Stimulated activated CD4-positive, alpha-beta T cell treated with anti-CD3 and anti-CD28 coated beads, Interleukin-4, amount 100 ng/mL, for 24 hours (primary cell): ENCODE measurements at regions not wholly inside any gene's neighbourhood (a gene's known extent, or its start where the extent isn't known, plus 50 kb on each side); places are given as distances from the start of the nearest gene placed in this dataset.
"Not testable (repeated sequence)": the region's sequence is repeated elsewhere in the genome, so short reads cannot be mapped to it uniquely, and the experiment has no call there.

Source experiments
- DNase-seq: peaks from one replicate; pipeline ENCODE4 v3.0.0-alpha.2; 2020

DNA sequence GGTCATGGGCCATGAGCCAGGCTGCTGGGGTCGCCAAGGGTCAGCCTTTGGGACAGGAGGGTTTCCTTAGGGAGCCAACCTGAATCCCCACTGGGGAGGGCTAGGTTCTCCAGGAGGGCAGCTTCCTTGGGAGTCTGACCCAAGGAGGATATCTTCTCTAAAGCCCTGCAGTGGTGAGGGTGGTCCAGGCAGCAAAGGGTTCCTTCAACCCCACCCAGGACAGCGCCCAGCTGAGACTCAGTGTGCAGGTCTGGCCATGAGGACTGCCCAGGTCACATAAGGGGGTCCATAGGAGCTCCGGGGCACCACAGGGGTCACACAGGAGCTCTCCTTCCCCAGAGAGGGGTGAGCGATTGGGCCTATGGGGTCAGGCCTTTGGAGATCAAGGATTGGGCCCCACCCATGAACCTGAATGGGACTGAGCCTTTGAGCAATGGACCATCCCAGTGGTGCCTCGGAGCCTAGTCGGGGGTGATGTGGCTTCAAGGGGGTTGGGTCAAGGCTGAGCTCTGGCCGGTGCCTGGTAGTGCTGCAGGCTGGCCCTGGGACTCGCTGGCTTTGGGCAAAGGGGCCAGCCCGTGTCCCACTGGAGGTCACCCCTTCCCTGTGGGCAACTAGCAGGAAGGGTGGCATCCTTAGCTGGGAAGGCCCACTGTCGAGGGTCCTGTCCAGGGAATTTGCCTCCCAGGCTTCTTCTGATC, 216.5 kb downstream of the SNRPN start:
- no peak for DNase-seq

DNA sequence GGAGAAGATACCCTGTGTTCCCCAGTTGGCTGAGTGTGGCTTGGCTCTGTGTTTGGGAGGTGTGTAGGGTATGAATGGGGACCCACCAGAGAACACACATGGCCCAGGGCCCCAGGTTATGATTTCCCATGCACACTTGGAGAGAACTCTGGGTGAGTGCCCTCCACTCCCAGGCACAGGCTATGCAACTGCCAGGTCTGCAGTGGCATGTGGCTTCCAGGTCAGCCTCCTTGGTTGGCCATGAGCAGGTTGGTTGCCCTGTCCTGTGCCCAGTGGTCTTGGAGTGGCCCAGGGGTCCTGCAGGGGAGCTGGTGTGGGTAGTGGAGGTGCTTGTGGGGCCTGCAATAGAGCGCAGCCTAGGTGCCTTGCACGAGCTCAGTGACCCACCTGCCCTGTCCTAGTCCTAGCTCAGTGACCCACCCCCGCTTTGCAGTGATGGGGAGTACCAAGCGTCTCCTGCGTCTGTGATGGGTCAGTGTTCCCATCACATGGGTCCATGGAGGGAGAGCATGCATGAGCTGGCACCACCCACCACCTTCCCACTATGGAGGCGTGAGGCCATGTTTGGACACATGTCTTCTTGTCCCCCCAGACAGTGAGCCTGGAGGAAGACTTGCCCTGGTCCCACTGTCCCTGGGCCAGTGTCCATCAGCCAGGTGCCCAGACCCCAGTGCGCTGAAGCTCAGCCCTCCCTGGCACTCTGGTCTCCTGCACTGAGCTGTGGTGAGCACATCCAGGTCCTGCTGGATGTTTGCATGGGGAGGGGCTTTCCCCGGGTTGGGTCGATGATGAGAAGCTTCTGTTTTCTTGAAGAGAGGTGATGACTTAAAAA, 217.3 kb downstream of the SNRPN start:
- DNase-seq, result peak; percentile 1

DNA sequence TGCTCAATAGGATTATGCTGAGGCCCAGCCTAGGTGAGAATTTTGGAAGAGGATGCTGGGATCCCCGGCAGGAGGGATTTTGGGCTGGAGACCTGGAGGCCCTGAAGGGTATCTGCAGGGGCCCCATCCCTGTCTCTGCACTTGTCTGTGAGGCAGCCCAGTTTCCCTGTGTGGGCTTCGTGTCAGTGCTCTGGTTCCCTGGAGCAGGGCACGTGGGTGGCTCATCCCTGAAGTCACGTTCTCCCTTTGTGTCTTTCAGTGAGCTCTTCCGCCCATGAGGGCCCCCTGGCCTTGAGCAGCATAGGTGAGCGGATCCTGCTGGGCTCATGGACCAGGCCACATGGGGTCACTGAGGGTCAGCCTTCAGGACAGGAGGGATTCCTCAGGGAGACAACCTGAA, 217.9 kb downstream of the SNRPN start:
- DNase-seq, result peak; percentile 1

DNA sequence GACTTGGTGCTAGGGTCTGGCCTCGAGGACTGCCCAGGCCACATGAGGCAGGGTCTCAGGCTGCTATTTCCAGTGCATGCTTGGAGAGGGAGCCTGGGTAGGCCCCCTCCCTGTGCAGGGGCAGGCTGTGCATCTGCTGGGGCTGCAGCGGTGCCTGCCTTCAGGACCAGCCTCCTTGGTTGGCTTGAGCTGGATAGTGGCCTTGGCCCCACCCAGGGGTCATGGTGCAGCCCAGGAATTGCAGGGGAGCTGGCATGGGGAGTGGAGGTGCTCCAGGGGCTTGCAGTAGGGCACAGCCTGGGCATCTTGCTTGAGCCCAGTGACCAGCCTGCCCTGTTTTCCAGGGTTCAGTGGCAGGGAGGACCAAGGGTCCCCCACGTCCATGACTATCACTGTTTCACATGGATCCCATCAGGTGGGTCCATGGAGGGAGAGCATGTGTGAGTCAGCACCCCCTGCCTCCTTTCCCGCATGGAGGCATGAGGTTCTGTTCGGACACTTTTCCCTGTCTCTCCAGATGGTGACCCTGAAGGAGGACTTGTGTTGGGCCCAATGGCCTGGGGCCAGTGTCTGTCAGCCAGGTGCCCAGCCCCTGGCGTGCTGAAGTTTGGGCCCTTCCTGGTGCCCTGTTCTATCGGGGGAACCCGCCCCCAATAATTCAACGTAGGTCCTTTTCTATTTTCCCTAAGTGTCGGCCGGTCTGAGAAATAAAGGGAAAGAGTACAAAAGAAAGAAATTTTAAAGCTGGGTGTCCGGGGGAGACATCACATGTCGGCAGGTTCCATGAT, 218.6 kb downstream of the SNRPN start:
- peak; percentile 1 for DNase-seq

DNA sequence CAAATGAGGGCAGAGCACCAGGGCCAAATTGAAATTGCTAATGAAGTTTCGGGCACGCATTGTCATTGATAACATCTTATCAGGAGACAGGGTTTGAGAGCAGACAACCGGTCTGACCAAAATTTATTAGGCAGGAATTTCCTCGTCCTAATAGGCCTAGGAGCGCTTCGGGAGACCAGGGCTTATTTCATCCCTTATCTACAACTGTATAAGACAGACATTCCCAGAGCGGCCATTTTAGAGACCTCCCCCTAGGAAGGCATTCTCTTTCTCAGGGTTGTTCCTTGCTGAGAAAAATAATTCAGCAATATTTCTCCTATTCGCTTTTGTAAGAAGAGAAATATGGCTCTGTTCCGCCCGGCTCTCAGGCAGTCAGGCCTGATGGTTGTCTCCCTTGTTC, 219.4 kb downstream of the SNRPN start:
- DNase-seq, result not testable (repeated sequence)

DNA sequence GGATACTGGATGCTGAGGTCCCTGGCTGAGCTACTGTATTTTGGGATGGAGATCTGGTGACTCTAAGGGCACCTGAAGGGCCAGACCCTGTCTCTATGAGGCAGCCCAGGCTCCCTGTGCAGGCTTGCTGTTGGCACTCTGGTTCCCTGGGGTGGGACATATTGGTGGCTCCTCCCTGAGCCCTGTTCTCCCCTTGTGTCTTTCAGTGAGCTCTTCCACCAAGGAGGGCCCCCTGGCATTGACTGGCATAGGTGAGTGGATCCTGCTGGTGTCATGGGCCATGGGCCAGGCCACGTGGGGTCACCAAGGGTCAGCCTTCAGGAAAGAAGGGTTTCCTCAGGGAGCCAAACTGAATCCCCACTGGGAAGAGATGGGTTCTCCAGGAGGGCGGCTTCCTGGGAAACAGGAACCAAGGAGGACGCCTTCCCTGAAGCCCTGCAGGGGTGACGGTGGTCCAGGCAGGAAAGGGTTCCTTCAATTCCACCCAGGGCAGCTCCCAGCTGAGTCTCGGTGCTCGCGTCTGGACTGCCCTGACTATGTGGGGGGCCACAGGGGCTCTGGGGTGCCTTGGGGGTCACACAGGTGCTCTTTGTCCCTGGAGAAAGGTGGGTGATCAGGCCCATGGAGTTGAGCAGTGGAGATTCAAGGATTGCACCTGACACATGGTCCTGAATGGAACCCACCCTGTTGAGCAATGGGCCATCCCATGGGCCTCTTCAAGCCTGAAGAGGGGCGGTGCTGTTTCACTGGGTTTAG, 220.4 kb downstream of the SNRPN start:
- DNase-seq, result no peak

DNA sequence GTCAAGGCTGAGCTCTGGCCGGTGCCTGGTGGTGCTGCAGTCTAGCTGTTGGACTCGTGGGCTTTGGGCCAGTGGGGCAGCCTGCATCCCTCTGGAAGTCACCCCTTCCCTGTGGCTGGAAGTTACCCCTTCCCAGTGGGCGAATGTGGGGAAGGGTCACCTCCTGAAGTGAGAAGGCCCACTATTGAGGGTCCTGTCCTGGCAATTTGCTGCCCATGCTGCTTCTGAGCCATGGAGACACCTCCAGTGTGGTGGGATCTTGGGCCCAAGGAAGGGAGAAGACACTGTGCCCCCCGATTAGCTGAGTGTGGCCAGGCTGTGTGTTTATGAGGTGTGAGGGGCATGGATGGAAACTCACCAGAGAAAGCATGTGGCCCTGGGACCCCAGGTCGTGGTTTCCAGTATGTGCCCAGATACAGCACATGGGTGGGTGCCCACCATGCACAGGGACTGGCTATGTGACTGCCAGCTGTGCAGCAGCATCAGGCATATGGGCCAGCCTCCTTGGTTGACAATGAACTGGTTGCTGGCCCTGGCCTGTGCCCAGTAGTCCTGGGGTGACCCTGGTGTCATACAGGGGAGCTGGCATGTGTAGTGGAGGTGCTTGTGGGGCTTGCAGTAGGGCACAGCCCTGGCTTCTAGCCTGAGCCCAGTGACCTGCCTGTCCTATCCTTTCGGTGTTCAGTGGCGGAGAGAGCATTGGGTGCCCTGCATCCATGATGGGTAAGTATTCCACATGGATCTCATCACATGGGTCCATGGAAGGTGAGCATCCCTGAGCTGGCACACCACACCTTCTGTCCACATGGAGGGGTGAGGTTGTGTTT, 221.2 kb downstream of the SNRPN start:
- DNase-seq, result no peak

DNA sequence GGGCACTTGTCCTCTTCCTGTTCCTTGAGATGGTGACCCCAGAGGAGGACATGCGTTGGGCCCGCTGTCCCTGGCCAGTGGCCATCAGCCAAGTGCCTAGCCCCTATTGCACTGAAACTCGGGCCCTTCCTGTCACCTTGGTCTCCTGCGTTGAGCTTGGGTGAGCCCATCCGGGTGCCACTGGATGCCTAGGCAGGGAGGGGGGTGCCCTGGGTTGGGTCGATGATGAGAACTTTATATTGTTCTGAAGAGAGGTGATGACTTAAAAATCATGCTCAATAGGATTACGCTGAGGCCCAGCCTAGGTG, 221.8 kb downstream of the SNRPN start:
- peak; percentile 1 for DNase-seq

DNA sequence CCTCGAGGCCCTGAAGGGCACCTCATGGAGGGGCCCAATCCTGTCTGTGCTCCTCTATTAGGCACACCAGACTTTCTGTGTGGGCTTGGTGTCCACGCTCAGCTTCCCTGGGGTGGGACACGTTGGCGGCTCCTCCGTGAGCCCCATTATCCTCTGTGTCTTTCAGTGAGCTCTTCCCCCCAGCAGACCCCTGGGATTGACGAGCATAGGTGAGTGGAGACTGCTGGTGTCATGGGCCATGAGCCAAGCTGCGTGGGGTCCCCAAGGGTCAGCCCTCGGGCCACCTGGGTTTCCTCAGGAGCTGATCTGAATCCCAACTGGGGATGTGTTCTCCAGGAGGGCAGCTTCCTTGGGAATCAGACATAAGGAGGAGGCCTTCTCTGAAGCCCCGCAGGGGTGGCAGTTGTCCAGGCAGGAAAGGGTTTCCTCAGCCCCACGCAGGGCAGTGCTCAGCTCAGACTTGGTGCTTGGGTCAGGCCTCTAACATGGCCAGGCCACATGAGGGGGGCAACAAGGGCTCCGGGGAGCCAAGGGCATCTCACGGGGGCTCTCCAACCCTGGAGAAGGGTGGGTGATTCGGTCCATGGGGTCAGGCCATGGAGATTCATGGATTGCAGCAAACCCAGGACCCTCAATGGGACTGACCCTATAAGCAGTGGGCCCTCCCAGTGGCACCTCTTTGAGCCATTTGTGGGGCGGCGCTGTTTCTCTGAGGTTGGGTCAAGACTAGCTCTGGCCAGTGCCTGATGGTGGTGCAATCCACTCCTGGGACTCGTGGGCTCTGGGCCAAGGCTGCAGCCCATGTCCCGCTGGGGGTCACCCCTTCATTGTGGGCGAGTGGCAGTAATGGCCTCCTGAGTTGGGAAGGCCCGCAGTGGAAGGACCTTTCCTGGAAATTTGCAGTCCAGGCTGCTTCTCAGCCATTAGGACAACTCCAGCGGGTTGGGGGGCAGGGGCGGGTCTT, 222.5 kb downstream of the SNRPN start:
- peak; percentile 1 for DNase-seq

DNA sequence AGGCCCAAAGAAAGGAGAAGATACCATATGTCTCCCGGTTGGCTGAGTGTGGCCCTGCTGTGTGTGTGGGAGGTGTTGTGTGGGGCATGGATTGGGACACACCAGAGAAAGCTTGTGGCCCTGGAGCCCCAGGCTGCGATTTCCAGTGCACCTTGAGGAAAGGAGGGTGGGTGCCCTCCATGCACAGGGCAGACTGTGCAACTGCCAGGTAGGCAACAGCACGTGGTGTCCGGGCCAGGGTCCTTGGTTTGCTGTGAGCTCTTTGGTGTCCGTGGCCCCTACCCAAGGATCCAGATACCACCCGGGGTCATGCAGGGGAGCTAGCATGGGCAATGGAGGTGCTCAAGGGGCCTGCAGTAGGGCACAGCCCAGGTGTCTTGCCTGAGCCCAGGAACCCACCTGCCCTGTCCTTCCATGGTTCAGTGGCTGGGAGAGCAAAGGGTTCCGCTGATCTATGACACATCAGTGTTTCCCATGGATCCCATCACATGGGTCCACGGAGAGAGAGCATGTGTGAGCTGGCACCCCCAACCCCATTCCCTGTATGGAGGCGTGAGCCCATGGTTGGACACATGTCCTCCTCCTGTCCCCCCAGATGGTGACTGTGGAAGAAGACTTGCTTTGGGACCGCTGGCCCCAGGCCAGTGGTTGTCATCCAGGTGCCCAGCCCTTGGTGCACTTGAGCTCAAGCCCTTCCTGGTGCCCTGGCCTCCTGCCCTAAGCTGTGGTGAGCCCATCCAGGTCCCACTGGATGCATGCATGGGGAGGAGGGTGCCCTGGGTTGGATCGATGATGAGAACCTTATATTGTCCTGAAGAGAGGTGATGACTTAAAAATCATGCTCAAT, 223.4 kb downstream of the SNRPN start:
- peak; percentile 1 for DNase-seq

DNA sequence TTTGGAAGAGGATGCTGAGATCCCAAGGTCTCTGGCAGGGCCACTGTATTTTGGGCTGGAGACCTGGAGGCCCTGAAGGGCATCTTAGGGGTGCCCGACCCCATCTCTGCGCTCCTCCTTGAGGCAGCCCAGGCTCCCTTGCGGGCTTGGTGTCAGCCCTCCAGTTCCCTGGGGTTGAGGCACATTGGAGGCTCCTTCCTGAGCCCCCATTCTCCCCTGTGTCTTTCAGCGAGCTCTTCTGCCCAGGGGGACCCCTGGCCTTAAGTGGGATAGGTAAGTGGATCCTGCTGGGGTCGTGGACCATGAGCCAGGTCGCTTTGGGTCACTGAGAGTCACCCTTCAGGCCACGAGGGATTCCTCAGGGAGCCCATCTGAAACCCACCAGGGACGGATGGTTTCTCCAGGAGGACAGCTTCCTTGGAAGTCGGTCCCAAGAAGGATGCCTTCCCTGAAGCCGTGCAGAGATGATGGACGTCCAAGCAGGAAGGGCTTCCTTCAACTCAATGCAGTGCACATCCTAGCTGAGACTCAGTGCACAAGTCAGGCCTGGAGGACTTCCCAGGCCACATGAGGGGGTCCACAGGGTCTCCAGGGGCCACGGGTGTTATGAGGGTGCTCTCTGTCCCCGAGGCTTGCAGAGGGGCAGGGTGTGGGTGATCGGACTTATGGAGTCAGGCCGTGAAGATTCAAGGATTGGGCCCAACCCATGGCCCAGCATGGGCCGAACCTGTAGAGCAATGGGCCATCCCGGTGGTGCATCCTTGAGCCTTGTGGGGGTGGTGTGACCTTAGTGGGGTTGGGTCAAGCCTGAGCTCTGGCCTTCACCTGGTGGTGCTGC, 224.3 kb downstream of the SNRPN start:
- peak; percentile 2 for DNase-seq

DNA sequence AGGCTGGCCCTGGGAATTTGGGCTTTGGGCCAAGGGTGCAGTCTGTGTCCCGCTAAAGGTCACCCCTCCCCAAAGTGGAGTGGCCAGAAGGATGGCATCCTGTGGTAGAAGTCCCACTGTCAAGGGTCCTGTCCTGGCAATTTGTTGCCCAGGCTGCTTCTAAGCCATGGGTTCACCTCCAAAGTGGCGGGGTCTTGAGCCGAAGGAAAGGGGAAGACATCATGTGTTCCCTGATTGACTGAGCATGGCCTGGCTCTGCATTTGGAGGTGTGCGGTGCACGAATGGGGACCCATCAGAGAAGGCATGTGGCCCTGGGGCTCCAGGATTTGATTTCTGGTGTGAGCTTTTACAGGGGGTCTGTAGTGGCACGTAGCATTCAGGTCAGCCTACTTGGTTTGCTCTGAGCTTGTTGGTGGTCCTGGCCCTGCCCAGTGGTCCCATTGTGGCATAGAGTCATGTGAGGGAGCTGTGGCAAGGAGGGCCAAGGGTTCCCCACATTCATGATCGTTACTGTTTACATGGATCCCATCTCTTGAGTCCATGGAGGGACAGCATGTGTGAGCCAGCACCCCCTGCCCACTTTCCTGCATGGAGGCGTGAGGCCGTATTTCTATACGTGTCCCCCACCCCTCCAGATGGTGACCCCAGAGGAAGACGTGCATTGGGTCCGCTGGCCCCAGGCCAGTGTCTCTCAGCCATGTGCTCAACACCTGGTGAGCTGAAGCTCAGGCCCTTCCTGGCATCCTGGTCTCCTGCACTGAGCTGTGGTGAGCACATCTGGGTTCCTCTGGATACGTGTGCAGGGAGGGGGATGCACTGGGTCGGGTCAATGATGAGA, 225.1 kb downstream of the SNRPN start:
- peak; percentile 2 for DNase-seq

DNA sequence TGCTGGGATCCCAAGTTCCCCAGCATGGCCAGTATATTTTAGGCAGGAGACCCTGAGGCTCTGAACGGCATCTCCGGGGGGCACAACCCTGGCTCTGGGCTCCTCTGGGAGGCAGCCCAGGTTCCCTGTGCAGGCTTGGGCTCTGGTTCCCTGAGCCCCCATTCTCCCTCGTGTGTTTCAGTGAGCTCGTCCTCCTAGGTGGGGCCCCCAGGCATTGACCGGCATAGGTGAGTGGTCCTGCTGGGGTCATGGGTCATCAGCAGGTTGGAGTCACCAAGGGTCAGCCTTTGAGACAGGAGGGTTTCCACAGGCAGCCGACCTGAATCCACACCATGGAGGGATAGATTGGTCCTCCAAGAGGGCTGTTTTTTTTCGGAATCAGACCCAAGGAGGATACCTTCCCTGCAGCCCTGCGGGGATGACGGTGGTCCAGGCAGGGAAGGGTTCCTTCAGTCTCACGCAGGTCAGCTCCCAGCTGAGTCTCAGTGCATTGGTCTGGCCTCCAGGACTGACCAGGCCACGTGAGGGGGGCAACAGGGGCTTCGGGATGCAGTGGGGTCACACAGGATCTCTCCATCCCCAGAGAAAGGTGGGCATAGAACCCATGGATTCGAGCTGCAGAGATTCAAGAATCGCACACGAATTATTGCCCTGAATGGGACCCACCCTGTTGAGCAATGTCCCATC, 226.0 kb downstream of the SNRPN start:
- DNase-seq, result no peak

DNA sequence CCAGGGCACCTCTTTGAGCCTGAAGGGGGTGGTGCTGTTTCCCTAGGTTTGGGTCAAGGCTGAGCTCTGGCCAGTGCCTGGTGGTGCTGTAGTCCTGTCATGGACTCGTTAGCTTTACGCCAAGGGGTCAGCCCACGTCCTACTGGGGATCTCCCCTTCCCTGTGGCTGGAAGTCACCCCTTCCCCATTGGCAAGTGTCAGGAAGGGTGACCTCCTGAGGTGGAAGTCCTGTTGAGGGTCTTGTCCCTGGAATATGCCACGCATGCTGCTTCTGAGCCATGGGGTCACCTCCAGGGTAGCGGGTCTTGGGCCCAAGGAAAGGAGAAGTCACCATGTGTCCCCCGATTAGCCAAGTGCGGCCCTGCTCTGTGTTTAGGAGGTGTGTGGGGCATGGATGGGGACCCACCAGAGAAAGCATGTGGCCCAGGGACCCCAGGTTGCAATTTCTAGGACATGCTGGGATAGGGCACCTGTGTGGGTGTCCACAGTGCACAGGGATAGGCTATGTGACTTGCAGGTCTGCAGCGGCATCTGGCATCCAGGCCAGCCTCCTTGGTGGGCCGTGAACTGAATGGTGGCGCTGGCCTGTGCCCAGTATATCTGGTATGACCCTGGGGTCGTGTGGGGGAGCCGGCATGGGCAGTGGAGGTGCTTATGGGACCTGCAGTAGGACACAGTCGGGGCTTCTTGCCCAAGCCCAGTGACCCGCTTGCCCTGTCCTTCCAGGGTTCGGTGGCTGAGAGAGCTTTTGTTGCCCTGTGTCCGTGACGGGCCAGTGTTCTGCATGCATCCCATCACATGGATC, 226.7 kb downstream of the SNRPN start:
- DNase-seq, result no peak

DNA sequence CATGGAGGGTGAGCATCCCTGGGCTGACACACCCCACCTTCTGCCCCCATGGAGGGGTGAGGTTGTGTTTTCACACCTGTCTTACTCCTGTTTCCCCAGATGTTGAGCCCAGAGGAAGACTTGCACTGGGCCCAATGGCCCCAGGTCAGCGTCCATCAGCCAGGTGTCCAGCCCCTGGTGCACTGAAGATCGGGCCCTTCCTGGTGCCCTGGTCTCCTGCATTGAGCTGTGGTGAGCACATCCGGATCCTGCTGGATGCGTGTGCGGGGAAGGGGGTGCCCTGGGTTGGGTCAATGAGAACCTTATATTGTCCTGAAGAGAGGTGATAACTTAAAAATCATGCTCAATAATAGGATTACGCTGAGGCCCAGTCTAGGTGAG, 227.3 kb downstream of the SNRPN start:
- DNase-seq, result no peak

DNA sequence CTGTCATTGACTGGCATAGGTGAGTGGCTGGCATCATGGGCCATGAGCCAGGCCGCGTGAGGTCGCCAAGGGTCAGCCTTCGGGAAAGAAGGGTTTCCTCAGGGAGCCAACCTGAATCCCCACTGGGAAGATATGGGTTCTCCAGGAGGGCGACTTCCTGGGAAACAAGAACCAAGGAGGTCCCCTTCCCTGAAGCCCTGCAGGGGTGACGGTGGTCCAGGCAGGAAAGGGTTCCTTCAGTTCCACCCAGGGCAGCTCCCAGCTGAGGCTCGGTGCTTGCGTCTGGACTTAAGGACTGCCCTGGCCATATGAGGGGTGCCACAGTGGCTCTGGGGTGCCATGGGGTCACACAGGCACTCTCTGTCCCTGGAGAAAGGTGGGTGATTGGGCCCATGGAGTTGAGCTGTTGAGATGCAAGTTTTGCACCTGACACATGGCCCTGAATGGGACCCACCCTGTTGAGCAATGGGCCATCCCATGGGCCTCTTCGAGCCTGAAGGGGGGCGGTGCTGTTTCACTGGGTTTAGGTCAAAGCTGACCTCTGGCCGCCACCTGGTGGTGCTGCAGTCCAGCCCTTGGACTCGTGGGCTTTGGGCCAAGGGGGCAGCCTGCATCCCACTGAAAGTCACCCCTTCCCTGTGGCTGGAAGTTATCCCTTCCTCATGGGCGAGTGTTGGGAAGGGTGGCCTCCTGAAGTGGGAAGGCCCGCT, 228.1 kb downstream of the SNRPN start:
- no peak for DNase-seq
